ENCODE measurements at regions not wholly inside any gene's neighbourhood (a gene's known extent, or its start where the extent isn't known, plus 50 kb on each side); places are given as distances from the start of the nearest gene placed in this dataset.

DNA sequence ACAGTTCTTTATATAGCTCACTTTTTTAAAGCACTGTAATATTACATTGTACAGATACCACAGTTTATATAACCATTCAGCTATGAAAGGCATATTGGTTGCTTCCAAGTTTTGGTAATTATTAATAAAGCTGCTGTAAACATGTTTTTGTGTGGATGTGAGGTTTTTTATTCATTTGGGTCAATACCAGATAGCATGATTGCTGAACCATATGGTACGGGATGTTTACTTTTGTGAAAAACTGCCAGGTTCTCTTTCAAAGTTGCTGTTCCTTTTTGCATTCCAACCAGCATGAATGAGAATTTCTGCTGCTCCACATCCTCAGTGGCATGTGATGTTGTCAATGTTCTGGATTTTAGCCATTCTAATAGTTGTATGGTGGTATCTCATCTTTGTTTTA lies 439.6 kb upstream of the NMUR2 start:
- no peak overlapping the region for H3K27ac ChIP-seq (ENCODE audit: low read depth in 1 of 2, low read length in 1 of 2)
- no peaks in the 10 kb centered on the region for H3K27me3 ChIP-seq (ENCODE audit: control insufficient read depth in 2 of 2, insufficient read depth in 1 of 2, low read length in 1 of 2)
- H3K4me3 ChIP-seq (ENCODE audit: low read length in 2 of 2): no peak overlapping the region
- H3K4me1 ChIP-seq (ENCODE audit: control insufficient read depth in 2 of 2, insufficient read depth in 2 of 2, low read length in 2 of 2): no peaks in the 10 kb centered on the region
- 98% methylated on average over 1 of the region's 1 CpG for WGBS
- no peaks in the 10 kb centered on the region for H3K9me3 ChIP-seq (ENCODE audit: control insufficient read depth in 2 of 2, insufficient read depth in 1 of 2, low read length in 1 of 2)
- no peak for DNase-seq (ENCODE audit: low read depth in 6 of 9, low spot score in 9 of 9)
- H3K36me3 ChIP-seq (ENCODE audit: control insufficient read depth in 2 of 2, insufficient read depth in 2 of 2, low read length in 1 of 2): no peaks in the 10 kb centered on the region

DNA sequence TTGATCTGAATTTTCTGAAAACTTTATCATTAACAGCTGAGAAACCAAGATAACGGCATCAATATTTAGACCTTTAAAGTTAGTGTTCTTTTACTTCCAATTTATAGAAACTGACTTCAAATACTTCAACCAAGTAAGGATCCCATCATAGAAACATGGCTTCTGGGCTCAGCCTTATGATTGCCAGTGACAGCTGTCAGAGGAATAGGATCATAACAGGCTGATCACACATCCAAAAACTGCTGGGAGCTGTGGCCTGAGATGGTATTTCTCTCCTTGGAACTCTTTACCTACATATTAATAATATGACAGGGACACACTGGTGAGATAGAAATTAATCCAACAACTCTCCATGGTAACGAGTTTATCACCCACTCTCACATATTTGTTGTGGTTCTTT lies 448.3 kb upstream of the NMUR2 start:
- no peak for DNase-seq (ENCODE audit: low read depth in 6 of 9, low spot score in 9 of 9)
- H3K4me1 ChIP-seq (ENCODE audit: control insufficient read depth in 2 of 2, insufficient read depth in 2 of 2, low read length in 2 of 2): no peaks in the 10 kb centered on the region
- no peaks in the 10 kb centered on the region for H3K27me3 ChIP-seq (ENCODE audit: control insufficient read depth in 2 of 2, insufficient read depth in 1 of 2, low read length in 1 of 2)
- WGBS: 74% methylated on average over 2 of the region's 2 CpGs
- no peak overlapping the region for H3K27ac ChIP-seq (ENCODE audit: low read depth in 1 of 2, low read length in 1 of 2)
- no peaks in the 10 kb centered on the region for H3K36me3 ChIP-seq (ENCODE audit: control insufficient read depth in 2 of 2, insufficient read depth in 2 of 2, low read length in 1 of 2)
- H3K9me3 ChIP-seq (ENCODE audit: control insufficient read depth in 2 of 2, insufficient read depth in 1 of 2, low read length in 1 of 2): no peaks in the 10 kb centered on the region
- H3K4me3 ChIP-seq (ENCODE audit: low read length in 2 of 2): no peak overlapping the region

DNA sequence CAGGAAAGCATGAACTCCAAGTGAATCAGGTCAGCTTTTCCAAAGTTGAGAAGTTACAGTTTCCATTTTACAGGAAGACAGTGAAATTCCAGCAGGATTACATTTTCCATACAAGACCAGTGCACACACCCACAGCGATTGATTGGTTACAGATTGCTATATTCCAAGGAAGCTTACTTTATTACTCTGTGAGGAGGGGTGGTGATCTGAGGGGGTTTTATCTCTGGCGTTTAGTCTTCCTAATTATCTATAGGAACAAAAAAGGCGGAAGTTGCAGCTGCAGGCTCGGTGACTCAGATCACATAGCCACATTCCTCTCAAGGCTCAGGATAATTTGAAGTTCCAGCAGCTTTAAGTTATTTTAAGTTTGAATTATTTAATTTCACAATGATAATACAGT lies 450.4 kb upstream of the NMUR2 start:
- Histone ChIP-seq H3K36me3 (ENCODE audit: control insufficient read depth in 2 of 2, insufficient read depth in 2 of 2, low read length in 1 of 2) (no peaks in the 10 kb centered on the region), H3K9me3 (ENCODE audit: control insufficient read depth in 2 of 2, insufficient read depth in 1 of 2, low read length in 1 of 2) (no peaks in the 10 kb centered on the region), H3K27ac (ENCODE audit: low read depth in 1 of 2, low read length in 1 of 2) (no peak overlapping the region), H3K4me1 (ENCODE audit: control insufficient read depth in 2 of 2, insufficient read depth in 2 of 2, low read length in 2 of 2) (no peaks in the 10 kb centered on the region), H3K27me3 (ENCODE audit: control insufficient read depth in 2 of 2, insufficient read depth in 1 of 2, low read length in 1 of 2) (no peaks in the 10 kb centered on the region), H3K4me3 (ENCODE audit: low read length in 2 of 2) (no peak overlapping the region)
- no peak for DNase-seq (ENCODE audit: low read depth in 6 of 9, low spot score in 9 of 9)
- WGBS: 78% methylated on average over 4 of the region's 4 CpGs

DNA sequence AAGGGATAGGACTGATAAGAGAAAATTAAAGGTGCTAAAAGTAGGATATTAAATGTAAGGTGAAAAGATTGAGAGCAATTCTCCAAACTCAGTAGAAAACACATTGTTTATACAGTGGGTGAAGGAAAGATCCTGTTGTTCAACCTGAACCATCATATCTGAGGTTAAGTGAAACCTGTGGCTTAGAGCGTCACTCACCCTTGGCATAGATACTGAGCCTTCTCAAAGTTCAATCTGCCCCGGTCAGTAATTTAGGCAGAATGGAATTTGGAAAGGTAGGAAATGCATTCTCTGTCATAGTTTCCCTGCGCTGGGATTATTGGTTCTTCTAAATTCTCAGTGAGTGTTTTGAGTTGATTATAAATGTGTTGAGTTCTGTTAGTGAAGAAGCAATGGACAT lies 456.2 kb upstream of the NMUR2 start:
- Histone ChIP-seq H3K36me3 (ENCODE audit: control insufficient read depth in 2 of 2, insufficient read depth in 2 of 2, low read length in 1 of 2) (no peaks in the 10 kb centered on the region), H3K9me3 (ENCODE audit: control insufficient read depth in 2 of 2, insufficient read depth in 1 of 2, low read length in 1 of 2) (no peaks in the 10 kb centered on the region), H3K4me3 (ENCODE audit: low read length in 2 of 2) (no peak overlapping the region), H3K4me1 (ENCODE audit: control insufficient read depth in 2 of 2, insufficient read depth in 2 of 2, low read length in 2 of 2) (no peaks in the 10 kb centered on the region), H3K27ac (ENCODE audit: low read depth in 1 of 2, low read length in 1 of 2) (no peak overlapping the region), H3K27me3 (ENCODE audit: control insufficient read depth in 2 of 2, insufficient read depth in 1 of 2, low read length in 1 of 2) (no peaks in the 10 kb centered on the region)
- DNase-seq (ENCODE audit: low read depth in 6 of 9, low spot score in 9 of 9): no peak
- WGBS: 94% methylated on average over 3 of the region's 3 CpGs

DNA sequence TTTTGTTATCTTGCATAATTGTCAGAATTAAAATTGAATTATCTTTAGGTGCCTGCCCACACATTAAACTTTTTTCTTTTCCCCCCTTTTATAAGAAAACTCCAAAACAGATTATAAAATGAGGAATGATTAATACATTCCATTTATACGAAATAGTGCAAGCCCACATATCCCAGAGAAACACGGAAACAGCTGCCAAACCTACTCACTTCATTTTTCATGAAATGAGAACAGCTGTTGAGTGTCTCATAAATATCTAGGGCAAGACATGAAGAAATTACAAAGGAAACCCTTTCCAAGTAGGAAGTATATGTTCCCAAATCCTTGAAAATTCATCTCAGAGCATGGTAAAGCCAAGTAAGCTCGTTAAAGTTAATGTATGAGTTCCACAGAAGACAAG lies 459.4 kb upstream of the NMUR2 start:
- Histone ChIP-seq H3K27me3 (ENCODE audit: control insufficient read depth in 2 of 2, insufficient read depth in 1 of 2, low read length in 1 of 2) (no peaks in the 10 kb centered on the region), H3K27ac (ENCODE audit: low read depth in 1 of 2, low read length in 1 of 2) (no peak overlapping the region), H3K4me1 (ENCODE audit: control insufficient read depth in 2 of 2, insufficient read depth in 2 of 2, low read length in 2 of 2) (no peaks in the 10 kb centered on the region), H3K36me3 (ENCODE audit: control insufficient read depth in 2 of 2, insufficient read depth in 2 of 2, low read length in 1 of 2) (no peaks in the 10 kb centered on the region), H3K9me3 (ENCODE audit: control insufficient read depth in 2 of 2, insufficient read depth in 1 of 2, low read length in 1 of 2) (no peaks in the 10 kb centered on the region), H3K4me3 (ENCODE audit: low read length in 2 of 2) (no peak overlapping the region)
- 86% methylated on average over 3 of the region's 3 CpGs for whole genome bisulfite sequencing
- DNase-seq (ENCODE audit: low read depth in 6 of 9, low spot score in 9 of 9): no peak

DNA sequence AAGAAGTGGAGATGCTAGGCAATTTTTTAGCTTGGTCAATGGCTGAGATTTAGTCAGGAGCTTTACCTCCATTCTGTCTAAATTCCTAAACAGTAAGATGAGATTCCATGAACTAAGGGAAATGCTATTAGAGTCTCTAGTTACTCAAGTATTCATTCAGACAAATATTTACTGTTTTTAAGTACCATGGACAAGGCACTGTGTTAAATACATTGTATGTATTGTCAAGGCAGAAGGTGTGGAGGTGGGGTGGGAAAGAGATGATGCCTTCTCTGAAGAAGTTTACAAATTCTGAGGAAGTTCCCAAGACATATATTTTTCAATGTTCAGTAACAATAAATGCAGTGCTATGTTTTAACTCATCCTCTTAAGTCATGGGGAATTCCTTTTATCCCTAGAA lies 459.9 kb upstream of the NMUR2 start:
- DNase-seq (ENCODE audit: low read depth in 6 of 9, low spot score in 9 of 9): no peak
- no peaks in the 10 kb centered on the region for H3K9me3 ChIP-seq (ENCODE audit: control insufficient read depth in 2 of 2, insufficient read depth in 1 of 2, low read length in 1 of 2)
- no peaks in the 10 kb centered on the region for H3K36me3 ChIP-seq (ENCODE audit: control insufficient read depth in 2 of 2, insufficient read depth in 2 of 2, low read length in 1 of 2)
- no peak overlapping the region for H3K4me3 ChIP-seq (ENCODE audit: low read length in 2 of 2)
- no peaks in the 10 kb centered on the region for H3K27me3 ChIP-seq (ENCODE audit: control insufficient read depth in 2 of 2, insufficient read depth in 1 of 2, low read length in 1 of 2)
- no peak overlapping the region for H3K27ac ChIP-seq (ENCODE audit: low read depth in 1 of 2, low read length in 1 of 2)
- H3K4me1 ChIP-seq (ENCODE audit: control insufficient read depth in 2 of 2, insufficient read depth in 2 of 2, low read length in 2 of 2): no peaks in the 10 kb centered on the region

DNA sequence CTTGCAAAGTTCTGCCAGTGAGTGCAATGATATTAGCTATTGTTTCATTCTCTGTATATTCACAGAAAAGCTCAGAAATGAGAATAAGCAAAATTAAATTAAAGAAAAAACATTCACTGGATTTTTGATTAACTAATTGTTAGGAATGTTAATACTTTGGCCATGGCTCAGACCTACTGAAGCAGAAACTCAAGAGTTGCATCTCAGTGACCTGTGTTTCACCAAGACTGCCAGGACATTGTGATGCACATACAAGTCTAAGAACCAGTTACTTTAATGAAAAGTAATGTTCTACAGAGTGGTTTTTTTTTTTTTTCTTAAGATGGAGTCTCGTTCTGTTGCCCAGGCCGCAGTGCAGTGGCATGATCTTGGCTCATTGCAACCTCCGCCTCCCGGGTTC lies 464.9 kb upstream of the NMUR2 start:
- Histone ChIP-seq H3K4me1 (ENCODE audit: control insufficient read depth in 2 of 2, insufficient read depth in 2 of 2, low read length in 2 of 2) (no peaks in the 10 kb centered on the region), H3K4me3 (ENCODE audit: low read length in 2 of 2) (no peak overlapping the region), H3K27ac (ENCODE audit: low read depth in 1 of 2, low read length in 1 of 2) (no peak overlapping the region), H3K36me3 (ENCODE audit: control insufficient read depth in 2 of 2, insufficient read depth in 2 of 2, low read length in 1 of 2) (no peaks in the 10 kb centered on the region), H3K27me3 (ENCODE audit: control insufficient read depth in 2 of 2, insufficient read depth in 1 of 2, low read length in 1 of 2) (no peaks in the 10 kb centered on the region), H3K9me3 (ENCODE audit: control insufficient read depth in 2 of 2, insufficient read depth in 1 of 2, low read length in 1 of 2) (peaks cover 0 to 2% of the 10 kb centered on the region in 2 donors)
- no peak for DNase-seq (ENCODE audit: low read depth in 6 of 9, low spot score in 9 of 9)
- 96% methylated on average over 4 of the region's 4 CpGs for WGBS

DNA sequence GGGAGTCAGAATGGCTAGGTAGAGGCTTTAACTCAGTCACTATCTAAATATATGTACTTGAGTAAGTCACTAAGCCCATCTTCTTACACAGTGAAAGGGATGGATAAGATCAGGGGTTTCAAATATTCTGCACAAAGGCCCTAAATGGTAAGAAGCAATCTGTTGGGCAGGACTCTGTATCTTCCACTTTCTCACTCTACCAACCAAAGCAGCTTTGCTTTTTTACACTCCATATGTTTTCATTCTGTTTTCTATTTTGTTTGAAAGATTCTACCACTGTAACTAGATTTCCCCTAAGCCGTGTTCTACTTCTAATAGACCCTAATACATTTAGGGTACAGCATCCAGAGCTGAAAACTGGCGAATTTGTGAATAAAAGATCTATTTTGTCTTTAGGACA lies 477.5 kb upstream of the NMUR2 start:
- no peak overlapping the region for H3K4me3 ChIP-seq (ENCODE audit: low read length in 2 of 2)
- H3K4me1 ChIP-seq (ENCODE audit: control insufficient read depth in 2 of 2, insufficient read depth in 2 of 2, low read length in 2 of 2): no peaks in the 10 kb centered on the region
- WGBS: 81% methylated on average over 2 of the region's 2 CpGs
- no peak for DNase-seq (ENCODE audit: low read depth in 6 of 9, low spot score in 9 of 9)
- H3K36me3 ChIP-seq (ENCODE audit: control insufficient read depth in 2 of 2, insufficient read depth in 2 of 2, low read length in 1 of 2): no peaks in the 10 kb centered on the region
- H3K27me3 ChIP-seq (ENCODE audit: control insufficient read depth in 2 of 2, insufficient read depth in 1 of 2, low read length in 1 of 2): no peaks in the 10 kb centered on the region
- H3K9me3 ChIP-seq (ENCODE audit: control insufficient read depth in 2 of 2, insufficient read depth in 1 of 2, low read length in 1 of 2): no peaks in the 10 kb centered on the region
- H3K27ac ChIP-seq (ENCODE audit: low read depth in 1 of 2, low read length in 1 of 2): no peak overlapping the region

DNA sequence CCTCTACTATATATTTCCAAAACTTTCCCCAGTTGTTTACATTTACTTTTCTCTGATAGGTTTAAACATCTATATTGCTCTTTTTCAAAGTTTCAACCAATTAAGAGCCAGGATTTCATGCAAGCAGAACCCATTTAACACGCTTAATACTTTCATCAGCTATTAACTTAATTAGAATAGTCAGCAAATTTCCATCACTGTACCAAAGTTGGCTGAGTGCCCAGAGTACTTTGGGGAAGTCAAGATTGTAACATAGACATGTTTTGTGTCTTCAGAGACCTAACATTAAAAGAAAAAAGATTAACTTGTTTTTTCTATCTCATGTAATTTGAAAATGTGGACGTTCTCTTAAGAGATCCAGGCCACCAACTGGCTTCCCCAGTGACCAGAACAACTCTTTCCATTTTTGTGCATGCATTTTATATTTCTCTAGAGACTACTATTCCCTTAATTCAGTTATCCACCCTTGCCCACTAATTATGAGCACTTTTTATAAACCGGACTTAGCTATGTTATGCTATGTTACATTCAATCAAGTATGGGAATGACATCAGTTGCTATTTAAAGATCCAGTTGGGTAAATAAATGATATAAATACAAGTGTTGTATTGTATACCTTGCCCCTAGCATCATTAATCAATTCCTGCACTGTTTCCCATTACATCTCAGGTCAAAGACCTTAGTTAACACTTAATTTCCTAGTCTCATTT lies 478.1 kb upstream of the NMUR2 start:
- H3K4me3 ChIP-seq (ENCODE audit: low read length in 2 of 2): no peak overlapping the region
- 80% methylated on average over 3 of the region's 3 CpGs for WGBS
- no peaks in the 10 kb centered on the region for H3K27me3 ChIP-seq (ENCODE audit: control insufficient read depth in 2 of 2, insufficient read depth in 1 of 2, low read length in 1 of 2)
- H3K27ac ChIP-seq (ENCODE audit: low read depth in 1 of 2, low read length in 1 of 2): no peak overlapping the region
- no peaks in the 10 kb centered on the region for H3K36me3 ChIP-seq (ENCODE audit: control insufficient read depth in 2 of 2, insufficient read depth in 2 of 2, low read length in 1 of 2)
- no peak for DNase-seq (ENCODE audit: low read depth in 6 of 9, low spot score in 9 of 9)
- no peaks in the 10 kb centered on the region for H3K4me1 ChIP-seq (ENCODE audit: control insufficient read depth in 2 of 2, insufficient read depth in 2 of 2, low read length in 2 of 2)
- H3K9me3 ChIP-seq (ENCODE audit: control insufficient read depth in 2 of 2, insufficient read depth in 1 of 2, low read length in 1 of 2): no peaks in the 10 kb centered on the region

DNA sequence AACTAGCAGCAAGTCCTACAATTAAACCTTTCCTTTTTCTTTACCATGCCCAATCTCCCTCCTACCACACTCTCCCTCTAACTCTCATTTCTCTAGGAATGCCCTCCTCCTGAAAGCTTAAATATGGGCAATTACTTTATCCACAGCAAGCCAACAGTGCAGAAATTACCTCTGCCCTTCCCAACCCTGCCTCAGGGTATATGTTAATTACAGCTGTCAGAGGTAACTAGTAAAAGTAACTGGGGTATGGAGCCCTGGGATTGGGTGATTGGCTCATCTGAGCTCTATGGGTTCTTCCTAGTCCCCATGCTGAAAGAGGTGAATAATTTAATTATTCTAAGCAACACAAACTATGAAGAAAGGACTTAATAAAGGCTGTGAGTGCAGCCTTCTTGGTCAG lies 478.9 kb upstream of the NMUR2 start:
- DNase-seq (ENCODE audit: low read depth in 6 of 9, low spot score in 9 of 9): no peak
- no peaks in the 10 kb centered on the region for H3K9me3 ChIP-seq (ENCODE audit: control insufficient read depth in 2 of 2, insufficient read depth in 1 of 2, low read length in 1 of 2)
- H3K36me3 ChIP-seq (ENCODE audit: control insufficient read depth in 2 of 2, insufficient read depth in 2 of 2, low read length in 1 of 2): no peaks in the 10 kb centered on the region
- no peaks in the 10 kb centered on the region for H3K27me3 ChIP-seq (ENCODE audit: control insufficient read depth in 2 of 2, insufficient read depth in 1 of 2, low read length in 1 of 2)
- no peak overlapping the region for H3K4me3 ChIP-seq (ENCODE audit: low read length in 2 of 2)
- no peaks in the 10 kb centered on the region for H3K4me1 ChIP-seq (ENCODE audit: control insufficient read depth in 2 of 2, insufficient read depth in 2 of 2, low read length in 2 of 2)
- no peak overlapping the region for H3K27ac ChIP-seq (ENCODE audit: low read depth in 1 of 2, low read length in 1 of 2)
